Fibroblast of skin of right biceps (primary cell): ENCODE measurements at regions not wholly inside any gene's neighbourhood (a gene's known extent, or its start where the extent isn't known, plus 50 kb on each side); places are given as distances from the start of the nearest gene placed in this dataset.
A peak's percentile ranks its signal among the peaks of the same experiment; 100 is the strongest.
"Not testable (repeated sequence)": the region's sequence is repeated elsewhere in the genome, so short reads cannot be mapped to it uniquely, and the experiment has no call there.

Experiments used
- DNase-seq: peaks from one replicate; pipeline ENCODE4 v3.0.0-alpha.2; 2013

- no peak for DNase-seq
These were observed 335.3 kb downstream of the CNTNAP4 start for GRCh38 chr16:76612497-76612896.

- DNase-seq = no peak
These were observed 337.1 kb downstream of the CNTNAP4 start for GRCh38 chr16:76614269-76614668.

GRCh38 chr16:76622876-76623275 is 345.7 kb downstream of the CNTNAP4 start:
- DNase-seq = no peak

GRCh38 chr16:76634847-76635697 is 357.9 kb downstream of the CNTNAP4 start:
- no peak for DNase-seq

- peak; percentile 26 for DNase-seq
These were observed 362.6 kb downstream of the CNTNAP4 start for GRCh38 chr16:76639685-76640289.

GRCh38 chr16:76650582-76650981 is 373.4 kb downstream of the CNTNAP4 start:
- no peak for DNase-seq

GRCh38 chr16:76653390-76654026 is 376.3 kb downstream of the CNTNAP4 start:
- peak; percentile 45 for DNase-seq

GRCh38 chr16:76654088-76654820 is 377.1 kb downstream of the CNTNAP4 start:
- DNase-seq = no peak

- no peak for DNase-seq
These were observed 379.8 kb downstream of the CNTNAP4 start for GRCh38 chr16:76656994-76657393.

GRCh38 chr16:76661691-76662235 is 384.6 kb downstream of the CNTNAP4 start:
- DNase-seq = peak; percentile 18

- DNase-seq = no peak
These were observed 388.5 kb downstream of the CNTNAP4 start for GRCh38 chr16:76665571-76666275.

GRCh38 chr16:76668207-76668725 is 391.1 kb downstream of the CNTNAP4 start:
- no peak for DNase-seq

GRCh38 chr16:76669288-76669687 is 392.1 kb downstream of the CNTNAP4 start:
- DNase-seq = no peak

GRCh38 chr16:76670125-76670857 is 393.1 kb downstream of the CNTNAP4 start:
- no peak for DNase-seq

GRCh38 chr16:76676356-76676755 is 399.2 kb downstream of the CNTNAP4 start:
- DNase-seq = no peak

GRCh38 chr16:76681296-76681695 is 404.1 kb downstream of the CNTNAP4 start:
- DNase-seq = no peak

- DNase-seq = no peak
These were observed 405.9 kb downstream of the CNTNAP4 start for GRCh38 chr16:76683051-76683450.

GRCh38 chr16:76696876-76697275 is 419.7 kb downstream of the CNTNAP4 start:
- no peak for DNase-seq

- no peak for DNase-seq
These were observed 428.7 kb downstream of the CNTNAP4 start for GRCh38 chr16:76705892-76706291.

GRCh38 chr16:76713191-76713590 is 436.0 kb downstream of the CNTNAP4 start:
- DNase-seq = no peak

GRCh38 chr16:76716251-76716650 is 439.1 kb downstream of the CNTNAP4 start:
- DNase-seq = not testable (repeated sequence)
